ENCODE measurements at regions not wholly inside any gene's neighbourhood (a gene's known extent, or its start where the extent isn't known, plus 50 kb on each side); places are given as distances from the start of the nearest gene placed in this dataset.
A peak's percentile ranks its signal among the peaks of the same experiment; 100 is the strongest.

GRCh38 chr2:41966431-41966893 is 81.4 kb upstream of the PKDCC start:
- H3K4me3 ChIP-seq (ENCODE audit: low read depth, low read length), result no peak overlapping the region
- TF ChIP-seq, protein P1, sequence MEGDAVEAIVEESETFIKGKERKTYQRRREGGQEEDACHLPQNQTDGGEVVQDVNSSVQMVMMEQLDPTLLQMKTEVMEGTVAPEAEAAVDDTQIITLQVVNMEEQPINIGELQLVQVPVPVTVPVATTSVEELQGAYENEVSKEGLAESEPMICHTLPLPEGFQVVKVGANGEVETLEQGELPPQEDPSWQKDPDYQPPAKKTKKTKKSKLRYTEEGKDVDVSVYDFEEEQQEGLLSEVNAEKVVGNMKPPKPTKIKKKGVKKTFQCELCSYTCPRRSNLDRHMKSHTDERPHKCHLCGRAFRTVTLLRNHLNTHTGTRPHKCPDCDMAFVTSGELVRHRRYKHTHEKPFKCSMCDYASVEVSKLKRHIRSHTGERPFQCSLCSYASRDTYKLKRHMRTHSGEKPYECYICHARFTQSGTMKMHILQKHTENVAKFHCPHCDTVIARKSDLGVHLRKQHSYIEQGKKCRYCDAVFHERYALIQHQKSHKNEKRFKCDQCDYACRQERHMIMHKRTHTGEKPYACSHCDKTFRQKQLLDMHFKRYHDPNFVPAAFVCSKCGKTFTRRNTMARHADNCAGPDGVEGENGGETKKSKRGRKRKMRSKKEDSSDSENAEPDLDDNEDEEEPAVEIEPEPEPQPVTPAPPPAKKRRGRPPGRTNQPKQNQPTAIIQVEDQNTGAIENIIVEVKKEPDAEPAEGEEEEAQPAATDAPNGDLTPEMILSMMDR (conservative IDR thresholded peaks at IDR 0.05; ENCODE audit: low read depth, low read length), result no peak
- DNase-seq (ENCODE audit: low read depth), result peak; percentile 96

DNA sequence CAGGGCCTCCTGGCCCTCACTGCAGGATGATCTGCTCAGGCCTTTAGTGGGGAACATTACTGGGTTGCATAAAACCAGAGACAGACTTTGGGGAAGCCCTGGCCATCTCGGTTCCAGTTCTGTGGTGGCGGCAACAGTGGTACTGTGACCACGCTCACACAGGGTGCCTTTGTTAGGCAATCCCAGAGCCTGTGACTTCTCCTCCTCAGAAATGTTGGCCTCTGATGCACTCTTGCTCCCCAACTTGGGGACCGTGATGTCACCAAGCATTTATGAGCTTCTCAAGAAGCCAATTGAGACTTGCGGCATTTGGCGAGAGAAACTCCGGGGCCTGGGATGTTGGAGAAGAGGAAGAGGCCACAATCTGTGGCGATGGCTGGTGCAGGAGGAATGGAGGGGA is 80.9 kb upstream of the PKDCC start:
- no peak for DNase-seq (ENCODE audit: low read depth)
- no peak overlapping the region for H3K4me3 ChIP-seq (ENCODE audit: low read depth, low read length)

GRCh38 chr2:41967476-41968181 is 80.2 kb upstream of the PKDCC start:
- TF ChIP-seq, protein P1 (conservative IDR thresholded peaks at IDR 0.05; ENCODE audit: low read depth, low read length), result no peak
- no peak for DNase-seq (ENCODE audit: low read depth)
- no peak overlapping the region for H3K4me3 ChIP-seq (ENCODE audit: low read depth, low read length)

More for the DNA sequence above, 80.9 kb upstream of the PKDCC start:
- TF ChIP-seq, protein P1 (conservative IDR thresholded peaks at IDR 0.05; ENCODE audit: low read depth, low read length), result no peak

DNA sequence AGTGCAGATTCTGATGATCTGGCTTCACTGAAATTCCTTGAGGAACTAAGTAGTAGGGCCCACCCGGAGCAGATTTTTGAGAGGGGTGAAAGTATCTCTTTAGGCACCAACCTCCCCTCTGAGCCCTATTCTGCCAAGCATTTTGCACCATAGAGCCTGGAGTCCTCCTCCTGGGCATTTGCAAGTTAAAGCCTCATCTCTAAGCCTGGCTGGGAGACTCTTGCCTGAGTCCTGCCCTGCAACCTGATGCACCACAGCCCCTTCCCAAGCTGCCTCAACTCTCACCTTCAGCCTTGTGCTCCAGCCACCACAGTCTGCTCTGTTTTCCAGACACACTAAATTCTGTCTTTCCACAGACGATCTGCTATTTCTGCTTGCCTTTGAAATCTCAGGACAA is 79.6 kb upstream of the PKDCC start:
- DNase-seq (ENCODE audit: low read depth), result no peak
- H3K4me3 ChIP-seq (ENCODE audit: low read depth, low read length), result no peak overlapping the region
- TF ChIP-seq, protein P1 (conservative IDR thresholded peaks at IDR 0.05; ENCODE audit: low read depth, low read length), result no peak

GRCh38 chr2:41970988-41971660 is 76.7 kb upstream of the PKDCC start:
- DNase-seq (ENCODE audit: low read depth), result no peak
- TF ChIP-seq, protein P1 (conservative IDR thresholded peaks at IDR 0.05; ENCODE audit: low read depth, low read length), result no peak
- H3K4me3 ChIP-seq (ENCODE audit: low read depth, low read length), result no peak overlapping the region

GRCh38 chr2:41972179-41972578 is 75.6 kb upstream of the PKDCC start:
- TF ChIP-seq, protein P1 (conservative IDR thresholded peaks at IDR 0.05; ENCODE audit: low read depth, low read length), result no peak
- DNase-seq (ENCODE audit: low read depth), result no peak
- H3K4me3 ChIP-seq (ENCODE audit: low read depth, low read length), result no peak overlapping the region
